Lung (tissue), 11 donors: ENCODE measurements at regions not wholly inside any gene's neighbourhood (a gene's known extent, or its start where the extent isn't known, plus 50 kb on each side); places are given as distances from the start of the nearest gene placed in this dataset.

ENCODE experiments used
- ATAC-seq: fragments of 200-7000 bp; cut with Tn5 transposase; one replicate; pipeline ENCODE4 v1.9.1; 2020; ENCODE audit warnings: moderate number of reproducible peaks; ENCODE audit not compliant: insufficient read depth, low FRiP score
- DNase-seq, 3 donors: peaks; one replicate each; pipeline ENCODE4 v3.0.0-alpha.2; 2013 to 2017
- H3K27ac ChIP-seq, 2 donors: one replicate each; pipeline ENCODE4 v1.5.1; 2013; ENCODE audit warnings: mild to moderate bottlenecking in 2 of 2, moderate library complexity in 2 of 2, control low read depth in 1 of 2, inconsistent platforms in 1 of 2, low read depth in 1 of 2, low read length in 1 of 2
- H3K27me3 ChIP-seq, 3 donors: one replicate each; pipeline ENCODE4 v1.5.1; 2013; ENCODE audit warnings: low read length in 2 of 3; ENCODE audit not compliant: control insufficient read depth in 3 of 3, insufficient read depth in 3 of 3
- H3K36me3 ChIP-seq, 4 donors: one replicate each; pipeline ENCODE4 v1.5.1; 2013; ENCODE audit warnings: low read length in 4 of 4, mild to moderate bottlenecking in 1 of 4, moderate library complexity in 1 of 4; ENCODE audit not compliant: control insufficient read depth in 4 of 4, insufficient read depth in 4 of 4
- H3K4me1 ChIP-seq, 5 donors: one replicate each; pipeline ENCODE4 v1.5.1; 2013; ENCODE audit warnings: low read length in 5 of 5, mild to moderate bottlenecking in 2 of 5, moderate library complexity in 1 of 5; ENCODE audit not compliant: control insufficient read depth in 5 of 5, insufficient read depth in 5 of 5
- H3K4me3 ChIP-seq: one replicate; pipeline ENCODE4 v1.5.1; 2013; ENCODE audit warnings: mild to moderate bottlenecking, control low read depth, moderate library complexity
- H3K9ac ChIP-seq, 2 donors: one replicate each; pipeline ENCODE4 v1.5.1; 2013; ENCODE audit warnings: low read length in 2 of 2, control low read depth in 1 of 2; ENCODE audit not compliant: insufficient read depth in 1 of 2
- H3K9me3 ChIP-seq, 4 donors: one replicate each; pipeline ENCODE4 v1.5.1; 2013; ENCODE audit warnings: low read length in 3 of 4, mild to moderate bottlenecking in 1 of 4, moderate library complexity in 1 of 4; ENCODE audit not compliant: control insufficient read depth in 4 of 4, insufficient read depth in 3 of 4
- WGBS, 2 donors: extraction: QIAGEN DNeasy Blood & Tissue Kit; methylation state at CpG; one replicate each; pipeline ENCODE4 v1.1.7; 2013; 5-methylcytosine and 5-hydroxymethylcytosine counted together
- TF ChIP-seq, protein P1 (sequence below): IDR thresholded peaks from 2 replicates; pipeline ENCODE4 v1.5.1; 2012; ENCODE audit warnings: mild to moderate bottlenecking; ENCODE audit errors: control extremely low read depth, extremely low read depth
- donor health status: control.
- donor health status: control.
- donor health status: Bipolar disorder and iron deficiency.
- donor health status: healthy.
- donor health status: DM: yes; HTN: yes; CAD: no.

DNA sequence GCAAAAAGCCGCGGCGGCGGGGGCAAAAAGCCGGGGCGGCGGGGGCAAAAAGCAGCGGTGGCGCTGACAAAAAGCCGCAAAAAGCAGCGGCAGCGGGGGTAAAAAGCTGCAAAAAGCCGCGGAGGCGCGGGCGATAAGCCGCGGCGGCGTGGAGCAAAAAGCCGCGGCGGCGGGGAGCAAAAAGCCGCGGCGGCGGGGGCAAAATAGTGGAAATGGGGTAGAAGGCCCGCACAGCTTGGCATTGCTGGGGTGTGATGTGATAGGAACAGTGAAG lies 450.1 kb downstream of the ANKRD30B start:
- H3K9ac ChIP-seq: no peak overlapping the region
- H3K4me3 ChIP-seq: no peak overlapping the region
- WGBS, 2 donors: 4 to 9% methylated on average over 30 of the region's 30 CpGs

More for the DNA sequence above, 450.1 kb downstream of the ANKRD30B start:
- Histone ChIP-seq H3K27me3 (peaks cover 0 to 7% (median 4%) of the 10 kb centered on the region in 3 donors), H3K27ac (no peak overlapping the region), H3K9me3 (peaks cover 0 to 4% (median 0%) of the 10 kb centered on the region in 4 donors), H3K4me1 (no peaks in the 10 kb centered on the region), H3K36me3 (no peaks in the 10 kb centered on the region)
- DNase-seq: no peak
- no peak for ATAC-seq
- TF ChIP-seq, protein P1, sequence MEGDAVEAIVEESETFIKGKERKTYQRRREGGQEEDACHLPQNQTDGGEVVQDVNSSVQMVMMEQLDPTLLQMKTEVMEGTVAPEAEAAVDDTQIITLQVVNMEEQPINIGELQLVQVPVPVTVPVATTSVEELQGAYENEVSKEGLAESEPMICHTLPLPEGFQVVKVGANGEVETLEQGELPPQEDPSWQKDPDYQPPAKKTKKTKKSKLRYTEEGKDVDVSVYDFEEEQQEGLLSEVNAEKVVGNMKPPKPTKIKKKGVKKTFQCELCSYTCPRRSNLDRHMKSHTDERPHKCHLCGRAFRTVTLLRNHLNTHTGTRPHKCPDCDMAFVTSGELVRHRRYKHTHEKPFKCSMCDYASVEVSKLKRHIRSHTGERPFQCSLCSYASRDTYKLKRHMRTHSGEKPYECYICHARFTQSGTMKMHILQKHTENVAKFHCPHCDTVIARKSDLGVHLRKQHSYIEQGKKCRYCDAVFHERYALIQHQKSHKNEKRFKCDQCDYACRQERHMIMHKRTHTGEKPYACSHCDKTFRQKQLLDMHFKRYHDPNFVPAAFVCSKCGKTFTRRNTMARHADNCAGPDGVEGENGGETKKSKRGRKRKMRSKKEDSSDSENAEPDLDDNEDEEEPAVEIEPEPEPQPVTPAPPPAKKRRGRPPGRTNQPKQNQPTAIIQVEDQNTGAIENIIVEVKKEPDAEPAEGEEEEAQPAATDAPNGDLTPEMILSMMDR: no peak
